IMR-90 (cell line): ENCODE measurements at regions not wholly inside any gene's neighbourhood (a gene's known extent, or its start where the extent isn't known, plus 50 kb on each side); places are given as distances from the start of the nearest gene placed in this dataset.

Source experiments
- ATAC-seq: fragments of 200-7000 bp; cut with Tn5 transposase; 2 replicates; pipeline ENCODE4 v1.9.1; 2020; ENCODE audit warnings: low read depth, mild to moderate bottlenecking, moderate library complexity
- BruUV-seq: library from RNA; stranded (reverse); fragments of 400-500 nt; replicated peaks from 2 replicates; lab custom pipeline; 2021; lab: Mats Ljungman, UMichigan
- CTCF ChIA-PET: fragments of 300-600 bp; formaldehyde crosslinking; extraction: SDS; loops from one replicate; lab custom pipeline; 2021; ENCODE audit warnings: antibody characterized with exemption; lab: Yijun Ruan, JAX
- POLR2A ChIA-PET: fragments of 300-600 bp; sonication (Branson Sonifier 250); formaldehyde crosslinking; loops from one replicate; lab custom pipeline; 2022; ENCODE audit warnings: antibody characterized with exemption; ENCODE audit not compliant: unreplicated experiment; lab: Charles Lee
- DNase-seq: peaks from one replicate; pipeline ENCODE4 v3.0.0; 2013
- H2AFZ ChIP-seq: replicated peaks from 2 replicates; pipeline ENCODE3; 2013; ENCODE audit warnings: low read length, mild to moderate bottlenecking; ENCODE audit not compliant: poor library complexity
- H2AK5ac ChIP-seq: 2 replicates; pipeline ENCODE4 v1.6.1; 2013; ENCODE audit warnings: low read depth, low read length, inconsistent platforms
- H2AK9ac ChIP-seq: replicated peaks from 2 replicates; pipeline ENCODE3; 2013; ENCODE audit warnings: mild to moderate bottlenecking, low read depth, low read length, moderate library complexity; ENCODE audit not compliant: poor library complexity
- H2BK120ac ChIP-seq: 2 replicates; pipeline ENCODE4 v1.6.1; 2013; ENCODE audit warnings: low read depth, low read length, inconsistent platforms
- H2BK15ac ChIP-seq: 3 replicates; pipeline ENCODE4 v1.6.1; 2013; ENCODE audit warnings: low read depth, low read length, inconsistent platforms
- H2BK20ac ChIP-seq: 2 replicates; pipeline ENCODE4 v1.6.1; 2013; ENCODE audit warnings: low read depth, mild to moderate bottlenecking, inconsistent platforms, low read length, moderate library complexity
- H2BK5ac ChIP-seq: 2 replicates; pipeline ENCODE4 v1.6.1; 2013; ENCODE audit warnings: mild to moderate bottlenecking, low read depth, low read length, inconsistent platforms; ENCODE audit not compliant: poor library complexity, severe bottlenecking
- H3K14ac ChIP-seq: replicated peaks from 2 replicates; pipeline ENCODE4 v1.6.1; 2013; ENCODE audit warnings: low read depth, low read length, inconsistent platforms
- H3K18ac ChIP-seq: 2 replicates; pipeline ENCODE4 v1.6.1; 2013; ENCODE audit warnings: low read depth, low read length, control low read depth
- H3K23ac ChIP-seq: 2 replicates; pipeline ENCODE4 v1.6.1; 2013; ENCODE audit warnings: low read depth, low read length, inconsistent platforms
- H3K27ac ChIP-seq: 2 replicates; pipeline ENCODE4 v1.5.1; 2013; ENCODE audit warnings: mild to moderate bottlenecking, control low read depth, low read length; ENCODE audit not compliant: insufficient read depth
- H3K27me3 ChIP-seq: 2 replicates; pipeline ENCODE4 v1.6.1; 2013; ENCODE audit warnings: low read length; ENCODE audit not compliant: control insufficient read depth, insufficient read depth
- H3K36me3 ChIP-seq: 2 replicates; pipeline ENCODE4 v1.6.1; 2013; ENCODE audit warnings: low read length, mixed read lengths; ENCODE audit not compliant: control insufficient read depth, insufficient read depth
- H3K4ac ChIP-seq: 2 replicates; pipeline ENCODE4 v1.6.1; 2013; ENCODE audit warnings: low read depth, low read length, inconsistent platforms
- H3K4me1 ChIP-seq: 2 replicates; pipeline ENCODE4 v1.6.1; 2013; ENCODE audit warnings: low read length, mixed read lengths; ENCODE audit not compliant: control insufficient read depth, insufficient read depth
- H3K4me2 ChIP-seq: 2 replicates; pipeline ENCODE4 v1.6.1; 2013; ENCODE audit warnings: low read depth, mild to moderate bottlenecking, control low read depth, low read length, moderate library complexity
- H3K4me3 ChIP-seq: 2 replicates; pipeline ENCODE4 v1.5.1; 2013; ENCODE audit warnings: low read depth, mild to moderate bottlenecking, control low read depth, low read length, moderate library complexity; ENCODE audit not compliant: insufficient read depth
- H3K56ac ChIP-seq: 2 replicates; pipeline ENCODE4 v1.6.1; 2013; ENCODE audit warnings: low read length, inconsistent platforms; ENCODE audit not compliant: insufficient read depth; ENCODE audit errors: extremely low read depth
- H3K79me1 ChIP-seq, 2 experiments: 2 replicates each; pipeline ENCODE4 v1.6.1; 2013; ENCODE audit warnings: low read length in 2 of 2, inconsistent platforms in 1 of 2, low read depth in 1 of 2
- H3K9ac ChIP-seq: 2 replicates; pipeline ENCODE4 v1.6.1; 2013; ENCODE audit warnings: low read depth, low read length, control low read depth
- H3K9me1 ChIP-seq: 2 replicates; pipeline ENCODE4 v1.6.1; 2013; ENCODE audit warnings: low read length, inconsistent platforms; ENCODE audit not compliant: insufficient read depth
- H3K9me3 ChIP-seq: 2 replicates; pipeline ENCODE4 v1.6.1; 2013; ENCODE audit warnings: low read length; ENCODE audit not compliant: control insufficient read depth, insufficient read depth
- H4K20me1 ChIP-seq: 2 replicates; pipeline ENCODE4 v1.6.1; 2013; ENCODE audit warnings: low read length, inconsistent platforms; ENCODE audit not compliant: insufficient read depth
- H4K5ac ChIP-seq: 2 replicates; pipeline ENCODE4 v1.6.1; 2013; ENCODE audit warnings: mild to moderate bottlenecking, low read depth, low read length, control low read depth
- H4K8ac ChIP-seq, 2 experiments: 2 replicates each; pipeline ENCODE4 v1.6.1; 2013; ENCODE audit warnings: low read depth in 2 of 2, low read length in 2 of 2, control low read depth in 1 of 2, inconsistent platforms in 1 of 2
- H4K91ac ChIP-seq: 2 replicates; pipeline ENCODE4 v1.6.1; 2013; ENCODE audit warnings: low read depth, low read length, inconsistent platforms; ENCODE audit not compliant: insufficient read depth
- BHLHE40 ChIP-seq: fragments of 150-350 bp; IDR thresholded peaks from 2 replicates; pipeline ENCODE4 v1.6.1; 2016; ENCODE audit warnings: mild to moderate bottlenecking, low read depth, low read length
- CEBPB ChIP-seq: IDR thresholded peaks from 2 replicates; pipeline ENCODE4 v1.6.1; 2012; ENCODE audit warnings: low read depth, low read length, improper control_type of control experiment
- CHD1 ChIP-seq: IDR thresholded peaks from 2 replicates; pipeline ENCODE4 v1.6.1; 2012; ENCODE audit warnings: low read depth, low read length, improper control_type of control experiment
- FOS ChIP-seq: fragments of 150-350 bp; IDR thresholded peaks from 2 replicates; pipeline ENCODE4 v1.6.1; 2016; ENCODE audit warnings: low read depth, low read length
- MAFK ChIP-seq: IDR thresholded peaks from 2 replicates; pipeline ENCODE4 v1.6.1; 2012; ENCODE audit warnings: low read depth, low read length, improper control_type of control experiment
- MAZ ChIP-seq: IDR thresholded peaks from 2 replicates; pipeline ENCODE4 v1.6.1; 2012; ENCODE audit warnings: low read depth, mild to moderate bottlenecking, low read length, improper control_type of control experiment, moderate library complexity, borderline replicate concordance
- MXI1 ChIP-seq: IDR thresholded peaks from 2 replicates; pipeline ENCODE4 v1.6.1; 2012; ENCODE audit warnings: low read depth, mild to moderate bottlenecking, low read length, moderate library complexity, borderline replicate concordance
- NFE2L2 ChIP-seq: fragments of 150-350 bp; IDR thresholded peaks from 2 replicates; pipeline ENCODE4 v1.6.1; 2016; ENCODE audit warnings: low read depth, mild to moderate bottlenecking, low read length
- RAD21 ChIP-seq: IDR thresholded peaks from 2 replicates; pipeline ENCODE4 v1.6.1; 2012; ENCODE audit warnings: low read length, improper control_type of control experiment
- RCOR1 ChIP-seq: IDR thresholded peaks from 2 replicates; pipeline ENCODE4 v1.6.1; 2012; ENCODE audit warnings: mild to moderate bottlenecking, low read length, improper control_type of control experiment; ENCODE audit not compliant: insufficient replicate concordance
- RFX5 ChIP-seq: IDR thresholded peaks from 2 replicates; pipeline ENCODE4 v1.8.0; 2012; ENCODE audit warnings: low read depth, mild to moderate bottlenecking, low read length, moderate library complexity
- SMC3 ChIP-seq: fragments of 150-350 bp; IDR thresholded peaks from 2 replicates; pipeline ENCODE4 v1.6.1; 2016; ENCODE audit warnings: low read depth, mild to moderate bottlenecking, antibody characterized with exemption, low read length, moderate library complexity
- WGBS, 2 experiments: methylation state at CpG; one replicate each; pipeline versions ENCODE4 v1.1.5 to v1.1.7; 2013; ENCODE audit warnings: missing lambda C conversion rate in 2 of 2; ENCODE audit not compliant: insufficient read length in 1 of 2; ENCODE audit errors: extremely low coverage in 2 of 2; 5-methylcytosine and 5-hydroxymethylcytosine counted together
- dilution Hi-C: fragments of 300-500 bp; cut with HindIII; formaldehyde crosslinking; loops from one replicate; pipeline ENCODE4 v1.14.3; 2018; ENCODE audit warnings: low sequenced_read_pairs; ENCODE audit not compliant: unreplicated experiment
- in situ Hi-C: fragments of 300-500 bp; cut with MboI; formaldehyde crosslinking; loops from 3 replicates; pipeline ENCODE4 v1.14.3; 2019; ENCODE audit warnings: low sequenced_read_pairs, inconsistent platforms, mixed read lengths
- intact Hi-C: fragments of 100-400 bp; cut with micrococcal nuclease; formaldehyde crosslinking; loops from 2 replicates; pipeline ENCODE4 v1.10.0; 2022
- TF ChIP-seq, protein P1 (sequence below): conservative IDR thresholded peaks from 2 replicates; pipeline ENCODE4 v1.5.1; 2012; ENCODE audit warnings: mild to moderate bottlenecking, low read depth, low read length, improper control_type of control experiment
- TF ChIP-seq, protein P2 (sequence below): fragments of 150-350 bp; IDR thresholded peaks from 2 replicates; pipeline ENCODE4 v1.6.1; 2016; ENCODE audit warnings: low read depth, mild to moderate bottlenecking, low read length, moderate library complexity, borderline replicate concordance
- TF ChIP-seq, protein P3 (sequence below): fragments of 150-350 bp; IDR thresholded peaks from 2 replicates; pipeline ENCODE4 v1.6.1; 2017; ENCODE audit warnings: mild to moderate bottlenecking, antibody characterized with exemption, low read length, low read depth

DNA sequence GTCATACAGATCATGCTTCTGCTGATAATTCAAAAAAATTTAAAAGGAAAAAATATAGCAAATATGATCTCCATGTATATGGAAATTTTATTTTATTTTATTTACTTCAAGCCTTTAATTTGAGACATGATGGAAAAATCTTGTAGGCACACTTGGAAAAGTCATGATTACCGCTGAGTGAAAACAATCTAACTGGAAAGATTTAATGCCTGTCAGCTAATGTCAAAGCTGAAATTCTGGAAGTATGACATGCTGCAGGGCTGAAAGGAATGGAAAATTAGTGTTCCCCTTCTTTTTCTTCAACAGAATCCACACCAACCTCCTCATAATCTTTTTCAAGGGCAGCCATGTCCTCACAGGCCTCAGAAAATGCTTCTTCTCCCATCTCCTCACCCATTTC lies 58.2 kb downstream of the RPRM start:
- POLR2A ChIA-PET, result no interaction called here
- TF ChIP-seq BHLHE40, result no peak
- TF ChIP-seq, protein P1, sequence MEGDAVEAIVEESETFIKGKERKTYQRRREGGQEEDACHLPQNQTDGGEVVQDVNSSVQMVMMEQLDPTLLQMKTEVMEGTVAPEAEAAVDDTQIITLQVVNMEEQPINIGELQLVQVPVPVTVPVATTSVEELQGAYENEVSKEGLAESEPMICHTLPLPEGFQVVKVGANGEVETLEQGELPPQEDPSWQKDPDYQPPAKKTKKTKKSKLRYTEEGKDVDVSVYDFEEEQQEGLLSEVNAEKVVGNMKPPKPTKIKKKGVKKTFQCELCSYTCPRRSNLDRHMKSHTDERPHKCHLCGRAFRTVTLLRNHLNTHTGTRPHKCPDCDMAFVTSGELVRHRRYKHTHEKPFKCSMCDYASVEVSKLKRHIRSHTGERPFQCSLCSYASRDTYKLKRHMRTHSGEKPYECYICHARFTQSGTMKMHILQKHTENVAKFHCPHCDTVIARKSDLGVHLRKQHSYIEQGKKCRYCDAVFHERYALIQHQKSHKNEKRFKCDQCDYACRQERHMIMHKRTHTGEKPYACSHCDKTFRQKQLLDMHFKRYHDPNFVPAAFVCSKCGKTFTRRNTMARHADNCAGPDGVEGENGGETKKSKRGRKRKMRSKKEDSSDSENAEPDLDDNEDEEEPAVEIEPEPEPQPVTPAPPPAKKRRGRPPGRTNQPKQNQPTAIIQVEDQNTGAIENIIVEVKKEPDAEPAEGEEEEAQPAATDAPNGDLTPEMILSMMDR, result no peak
- no peak for TF ChIP-seq CEBPB
- TF ChIP-seq, protein P2, sequence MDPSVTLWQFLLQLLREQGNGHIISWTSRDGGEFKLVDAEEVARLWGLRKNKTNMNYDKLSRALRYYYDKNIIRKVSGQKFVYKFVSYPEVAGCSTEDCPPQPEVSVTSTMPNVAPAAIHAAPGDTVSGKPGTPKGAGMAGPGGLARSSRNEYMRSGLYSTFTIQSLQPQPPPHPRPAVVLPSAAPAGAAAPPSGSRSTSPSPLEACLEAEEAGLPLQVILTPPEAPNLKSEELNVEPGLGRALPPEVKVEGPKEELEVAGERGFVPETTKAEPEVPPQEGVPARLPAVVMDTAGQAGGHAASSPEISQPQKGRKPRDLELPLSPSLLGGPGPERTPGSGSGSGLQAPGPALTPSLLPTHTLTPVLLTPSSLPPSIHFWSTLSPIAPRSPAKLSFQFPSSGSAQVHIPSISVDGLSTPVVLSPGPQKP, result no peak
- no peak for TF ChIP-seq MAZ
- TF ChIP-seq, protein P3, sequence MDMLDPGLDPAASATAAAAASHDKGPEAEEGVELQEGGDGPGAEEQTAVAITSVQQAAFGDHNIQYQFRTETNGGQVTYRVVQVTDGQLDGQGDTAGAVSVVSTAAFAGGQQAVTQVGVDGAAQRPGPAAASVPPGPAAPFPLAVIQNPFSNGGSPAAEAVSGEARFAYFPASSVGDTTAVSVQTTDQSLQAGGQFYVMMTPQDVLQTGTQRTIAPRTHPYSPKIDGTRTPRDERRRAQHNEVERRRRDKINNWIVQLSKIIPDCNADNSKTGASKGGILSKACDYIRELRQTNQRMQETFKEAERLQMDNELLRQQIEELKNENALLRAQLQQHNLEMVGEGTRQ, result no peak
- no peak for TF ChIP-seq NFE2L2
- TF ChIP-seq CHD1, result no peak
- no peak for TF ChIP-seq RFX5
- TF ChIP-seq MAFK, result no peak
- no peak for TF ChIP-seq FOS
- TF ChIP-seq MXI1, result no peak
- TF ChIP-seq RCOR1, result no peak
- TF ChIP-seq SMC3, result no peak
- no peak for TF ChIP-seq RAD21
- intact Hi-C loops, result no loop called here
- no TSS peak for BruUV-seq
- H3K9ac ChIP-seq, result no peak overlapping the region
- H3K4ac ChIP-seq, result no peak overlapping the region
- H2BK5ac ChIP-seq, result no peak overlapping the region
- peaks cover 14% of the 10 kb centered on the region for H3K9me3 ChIP-seq
- no CpG with 5 or more reads among the region's 1 CpG for WGBS, 2 experiments
- H3K27me3 ChIP-seq, result no peaks in the 10 kb centered on the region
- no peak for DNase-seq
- no peak overlapping the region for H4K5ac ChIP-seq
- no peak overlapping the region for H2BK15ac ChIP-seq
- H4K91ac ChIP-seq, result no peak overlapping the region
- no peak overlapping the region for H3K4me2 ChIP-seq
- in situ Hi-C loops, result no loop called here
- no peak overlapping the region for H2AFZ ChIP-seq
- H2AK5ac ChIP-seq, result no peak overlapping the region
- no peak overlapping the region for H2BK20ac ChIP-seq
- H3K18ac ChIP-seq, result no peak overlapping the region
- no peaks in the 10 kb centered on the region for H3K9me1 ChIP-seq
- H3K27ac ChIP-seq, result no peak overlapping the region
- H3K4me3 ChIP-seq, result no peak overlapping the region
- no peak overlapping the region for H2BK120ac ChIP-seq
- ATAC-seq, result no peak
- no peaks in the 10 kb centered on the region for H3K79me1 ChIP-seq
- CTCF ChIA-PET, result no interaction called here
- no peak overlapping the region for H3K56ac ChIP-seq
- no peaks in the 10 kb centered on the region for H4K20me1 ChIP-seq
- H3K23ac ChIP-seq, result no peak overlapping the region
- no peaks in the 10 kb centered on the region for H3K4me1 ChIP-seq
- no peak overlapping the region for H4K8ac ChIP-seq
- dilution Hi-C loops, result no loop called here
- H3K36me3 ChIP-seq, result no peaks in the 10 kb centered on the region
- no peak overlapping the region for H2AK9ac ChIP-seq
- no peak overlapping the region for H3K14ac ChIP-seq
